Type B pancreatic cell (in vitro differentiated cells): ENCODE measurements at regions not wholly inside any gene's neighbourhood (a gene's known extent, or its start where the extent isn't known, plus 50 kb on each side); places are given as distances from the start of the nearest gene placed in this dataset.
A peak's percentile ranks its signal among the peaks of the same experiment; 100 is the strongest.
"Not testable (repeated sequence)": the region's sequence is repeated elsewhere in the genome, so short reads cannot be mapped to it uniquely, and the experiment has no call there.

Source experiments
- DNase-seq: peaks from one replicate; pipeline ENCODE4 v3.0.0; 2021; ENCODE audit warnings: mixed read lengths; ENCODE audit not compliant: unreplicated experiment; ENCODE audit errors: extremely low spot score
- H3K27ac Mint-ChIP-seq: 2 replicates; pipeline ENCODE4 v1.8.0; 2021; ENCODE audit warnings: mild to moderate bottlenecking, mixed read lengths
- H3K27me3 Mint-ChIP-seq: 2 replicates; pipeline ENCODE4 v1.8.0; 2021; ENCODE audit warnings: mixed read lengths
- H3K36me3 Mint-ChIP-seq: 2 replicates; pipeline ENCODE4 v1.8.0; 2021; ENCODE audit warnings: mixed read lengths
- H3K4me1 Mint-ChIP-seq: one replicate; pipeline ENCODE4 v1.8.0; 2021; ENCODE audit warnings: mixed read lengths; ENCODE audit not compliant: unreplicated experiment
- H3K4me3 Mint-ChIP-seq: 2 replicates; pipeline ENCODE4 v1.8.0; 2021; ENCODE audit warnings: mild to moderate bottlenecking, mixed read lengths
- H3K9me3 Mint-ChIP-seq: 2 replicates; pipeline ENCODE4 v1.8.0; 2021; ENCODE audit warnings: mixed read lengths
- TF ChIP-seq, protein P1 (sequence below): fragments of 200-600 bp; sonication (generic); conservative IDR thresholded peaks from 2 replicates; pipeline ENCODE4 v1.5.0; 2021; ENCODE audit warnings: antibody characterized with exemption, mild to moderate bottlenecking

DNA sequence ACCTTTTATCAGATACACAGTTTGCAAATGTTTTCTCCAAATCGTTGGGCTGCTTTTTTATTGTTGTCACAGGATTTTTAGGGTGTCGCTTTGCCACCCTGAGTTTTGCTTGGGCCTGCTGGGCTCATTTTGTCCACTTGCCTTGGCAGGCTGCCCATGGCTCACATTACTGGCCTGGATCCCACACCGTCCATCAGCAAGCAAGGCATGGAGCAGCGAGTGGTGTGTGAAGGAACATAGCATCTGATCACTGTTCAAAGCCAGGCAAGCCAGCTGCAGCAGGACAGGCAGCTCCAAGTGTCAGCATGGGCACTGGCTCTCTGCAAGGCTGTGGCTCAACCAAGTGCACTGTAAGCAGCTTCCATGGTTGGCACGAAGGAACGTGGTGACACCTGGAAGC lies 261.4 kb upstream of the TECRL start:
- H3K36me3 Mint-ChIP-seq = no peaks in the 10 kb centered on the region
- H3K27me3 Mint-ChIP-seq = no peaks in the 10 kb centered on the region
- H3K9me3 Mint-ChIP-seq = peaks cover 4% of the 10 kb centered on the region

DNA sequence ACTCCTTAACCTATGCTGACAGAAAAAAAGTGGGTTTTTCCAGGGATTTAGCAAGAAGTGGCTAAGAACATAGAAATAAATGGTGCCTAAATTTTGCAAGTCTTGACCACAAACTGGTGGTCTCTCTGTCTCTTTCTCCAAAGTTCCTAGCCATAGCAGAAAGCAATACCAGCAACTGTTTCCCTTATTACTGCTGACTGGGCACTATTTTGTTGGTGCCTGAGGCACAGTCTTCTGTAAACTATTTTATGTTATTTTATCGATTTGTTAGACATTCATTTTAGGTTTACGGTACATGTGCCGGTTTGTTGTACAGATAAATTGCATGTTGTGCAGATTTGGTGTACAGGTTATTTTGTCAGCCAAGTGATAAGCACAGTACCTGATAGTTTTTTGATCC lies 234.6 kb upstream of the TECRL start:
- Mint-ChIP-seq H3K36me3 (no peaks in the 10 kb centered on the region), H3K27me3 (no peaks in the 10 kb centered on the region), H3K4me3 (no peak overlapping the region), H3K27ac (no peak overlapping the region), H3K4me1 (no peaks in the 10 kb centered on the region), H3K9me3 (no peaks in the 10 kb centered on the region)
- DNase-seq = no peak
- TF ChIP-seq, protein P1, sequence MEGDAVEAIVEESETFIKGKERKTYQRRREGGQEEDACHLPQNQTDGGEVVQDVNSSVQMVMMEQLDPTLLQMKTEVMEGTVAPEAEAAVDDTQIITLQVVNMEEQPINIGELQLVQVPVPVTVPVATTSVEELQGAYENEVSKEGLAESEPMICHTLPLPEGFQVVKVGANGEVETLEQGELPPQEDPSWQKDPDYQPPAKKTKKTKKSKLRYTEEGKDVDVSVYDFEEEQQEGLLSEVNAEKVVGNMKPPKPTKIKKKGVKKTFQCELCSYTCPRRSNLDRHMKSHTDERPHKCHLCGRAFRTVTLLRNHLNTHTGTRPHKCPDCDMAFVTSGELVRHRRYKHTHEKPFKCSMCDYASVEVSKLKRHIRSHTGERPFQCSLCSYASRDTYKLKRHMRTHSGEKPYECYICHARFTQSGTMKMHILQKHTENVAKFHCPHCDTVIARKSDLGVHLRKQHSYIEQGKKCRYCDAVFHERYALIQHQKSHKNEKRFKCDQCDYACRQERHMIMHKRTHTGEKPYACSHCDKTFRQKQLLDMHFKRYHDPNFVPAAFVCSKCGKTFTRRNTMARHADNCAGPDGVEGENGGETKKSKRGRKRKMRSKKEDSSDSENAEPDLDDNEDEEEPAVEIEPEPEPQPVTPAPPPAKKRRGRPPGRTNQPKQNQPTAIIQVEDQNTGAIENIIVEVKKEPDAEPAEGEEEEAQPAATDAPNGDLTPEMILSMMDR = no peak

More for the DNA sequence above, 261.4 kb upstream of the TECRL start:
- Mint-ChIP-seq H3K4me1 (no peaks in the 10 kb centered on the region), H3K27ac (no peak overlapping the region), H3K4me3 (no peak overlapping the region)
- TF ChIP-seq, protein P1 = no peak
- no peak for DNase-seq

- H3K4me3 Mint-ChIP-seq = no peak overlapping the region
- H3K9me3 Mint-ChIP-seq = no peaks in the 10 kb centered on the region
- no peaks in the 10 kb centered on the region for H3K4me1 Mint-ChIP-seq
- no peaks in the 10 kb centered on the region for H3K36me3 Mint-ChIP-seq
- no peak for DNase-seq
- no peak overlapping the region for H3K27ac Mint-ChIP-seq
- no peaks in the 10 kb centered on the region for H3K27me3 Mint-ChIP-seq
- TF ChIP-seq, protein P1 = no peak
Observed at GRCh38 chr4:64642936-64643335, 233.7 kb upstream of the TECRL start.

DNA sequence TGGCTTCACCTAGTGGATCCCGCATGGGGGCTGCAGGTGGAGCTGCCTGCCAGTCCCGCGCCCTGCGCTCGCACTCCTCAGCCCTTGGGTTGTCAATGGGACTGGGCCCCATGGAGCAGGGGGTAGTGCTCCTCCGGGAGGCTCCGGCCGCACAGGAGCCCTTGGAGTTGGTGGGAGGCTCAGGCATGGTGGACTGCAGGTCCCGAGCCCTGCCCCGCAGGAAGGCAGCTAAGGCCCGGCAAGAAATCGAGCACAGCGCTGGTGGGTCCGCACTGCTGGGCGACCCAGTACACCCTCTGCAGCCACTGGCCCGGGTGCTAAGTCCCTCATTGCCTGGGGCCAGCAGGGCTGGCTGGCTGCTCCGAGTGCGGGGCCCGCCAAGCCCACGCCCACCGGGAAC lies 231.2 kb upstream of the TECRL start:
- H3K9me3 Mint-ChIP-seq, H3K4me1 Mint-ChIP-seq, H3K4me3 Mint-ChIP-seq, H3K27ac Mint-ChIP-seq, H3K27me3 Mint-ChIP-seq, DNase-seq, H3K36me3 Mint-ChIP-seq: not testable (repeated sequence)

GRCh38 chr4:64625438-64625837 lies 216.2 kb upstream of the TECRL start:
- H3K27me3 Mint-ChIP-seq = no peaks in the 10 kb centered on the region
- H3K4me3 Mint-ChIP-seq = no peak overlapping the region
- H3K9me3 Mint-ChIP-seq = no peaks in the 10 kb centered on the region
- no peaks in the 10 kb centered on the region for H3K36me3 Mint-ChIP-seq
- no peaks in the 10 kb centered on the region for H3K4me1 Mint-ChIP-seq
- H3K27ac Mint-ChIP-seq = no peak overlapping the region
- TF ChIP-seq, protein P1 = no peak
- no peak for DNase-seq

DNA sequence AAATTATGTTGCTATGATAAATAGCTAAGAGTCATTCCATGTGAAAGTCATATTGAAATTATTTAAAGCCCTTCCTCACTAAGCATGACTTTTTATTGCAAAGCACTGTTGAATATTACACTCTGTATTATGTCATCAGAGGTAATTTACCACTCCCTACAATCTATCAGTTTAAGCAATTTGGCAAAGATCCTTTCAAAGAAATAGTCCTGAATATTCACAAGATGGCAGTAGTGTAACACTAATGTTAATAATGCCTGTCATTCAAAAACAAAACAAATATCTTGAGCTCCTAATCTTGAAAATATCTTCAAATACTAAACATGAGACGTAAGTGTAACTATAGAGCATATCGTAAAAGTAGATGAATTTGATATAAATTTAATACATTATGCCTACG lies 208.6 kb upstream of the TECRL start:
- no peak overlapping the region for H3K27ac Mint-ChIP-seq
- H3K36me3 Mint-ChIP-seq = no peaks in the 10 kb centered on the region
- no peaks in the 10 kb centered on the region for H3K27me3 Mint-ChIP-seq
- H3K4me3 Mint-ChIP-seq = no peak overlapping the region
- H3K4me1 Mint-ChIP-seq = no peaks in the 10 kb centered on the region
- DNase-seq = no peak
- TF ChIP-seq, protein P1 = peak; percentile 55
- H3K9me3 Mint-ChIP-seq = no peaks in the 10 kb centered on the region
